Activated naive CD8-positive, alpha-beta T cell treated with anti-CD3 and anti-CD28 coated beads for 36 hours (primary cell): ENCODE measurements at regions not wholly inside any gene's neighbourhood (a gene's known extent, or its start where the extent isn't known, plus 50 kb on each side); places are given as distances from the start of the nearest gene placed in this dataset.

Experiments used
- DNase-seq: peaks from one replicate; pipeline ENCODE4 v3.0.0; 2021
- H3K27ac Mint-ChIP-seq: one replicate; pipeline ENCODE4 v1.8.0; 2022; ENCODE audit warnings: mild to moderate bottlenecking, moderate library complexity, mixed read lengths
- H3K27me3 Mint-ChIP-seq: one replicate; pipeline ENCODE4 v1.8.0; 2022; ENCODE audit warnings: mild to moderate bottlenecking, mixed read lengths
- H3K36me3 Mint-ChIP-seq: one replicate; pipeline ENCODE4 v1.8.0; 2021; ENCODE audit warnings: mild to moderate bottlenecking, mixed read lengths
- H3K4me1 Mint-ChIP-seq: one replicate; pipeline ENCODE4 v1.8.0; 2021; ENCODE audit warnings: mixed read lengths
- H3K4me3 Mint-ChIP-seq: one replicate; pipeline ENCODE4 v1.8.0; 2022; ENCODE audit warnings: mild to moderate bottlenecking, moderate library complexity, mixed read lengths
- H3K9me3 Mint-ChIP-seq: one replicate; pipeline ENCODE4 v1.8.0; 2022; ENCODE audit warnings: mixed read lengths

DNA sequence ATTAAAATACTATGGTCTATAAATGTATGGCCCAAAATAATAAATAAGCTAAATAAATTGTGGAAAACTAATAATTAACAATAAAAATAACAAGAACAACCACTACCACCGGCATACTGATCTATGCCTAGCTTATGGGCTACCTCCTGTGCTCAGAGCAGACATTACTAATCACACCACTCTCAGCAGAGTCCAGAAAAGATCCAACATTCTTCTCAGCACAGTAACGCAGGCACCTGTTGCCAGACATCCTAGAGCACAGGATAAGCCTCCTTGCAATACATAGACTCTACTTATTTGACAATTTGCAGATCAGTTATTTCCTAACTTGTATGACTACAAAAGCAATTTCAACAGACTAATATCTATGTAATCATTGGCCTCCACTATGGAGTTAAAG lies 137.1 kb upstream of the NEBL start:
- no peak for DNase-seq
- Mint-ChIP-seq H3K36me3 (no peaks in the 10 kb centered on the region), H3K27ac (no peak overlapping the region), H3K4me1 (no peaks in the 10 kb centered on the region), H3K27me3 (peaks cover 4% of the 10 kb centered on the region), H3K9me3 (peaks cover 2% of the 10 kb centered on the region), H3K4me3 (no peak overlapping the region)

DNA sequence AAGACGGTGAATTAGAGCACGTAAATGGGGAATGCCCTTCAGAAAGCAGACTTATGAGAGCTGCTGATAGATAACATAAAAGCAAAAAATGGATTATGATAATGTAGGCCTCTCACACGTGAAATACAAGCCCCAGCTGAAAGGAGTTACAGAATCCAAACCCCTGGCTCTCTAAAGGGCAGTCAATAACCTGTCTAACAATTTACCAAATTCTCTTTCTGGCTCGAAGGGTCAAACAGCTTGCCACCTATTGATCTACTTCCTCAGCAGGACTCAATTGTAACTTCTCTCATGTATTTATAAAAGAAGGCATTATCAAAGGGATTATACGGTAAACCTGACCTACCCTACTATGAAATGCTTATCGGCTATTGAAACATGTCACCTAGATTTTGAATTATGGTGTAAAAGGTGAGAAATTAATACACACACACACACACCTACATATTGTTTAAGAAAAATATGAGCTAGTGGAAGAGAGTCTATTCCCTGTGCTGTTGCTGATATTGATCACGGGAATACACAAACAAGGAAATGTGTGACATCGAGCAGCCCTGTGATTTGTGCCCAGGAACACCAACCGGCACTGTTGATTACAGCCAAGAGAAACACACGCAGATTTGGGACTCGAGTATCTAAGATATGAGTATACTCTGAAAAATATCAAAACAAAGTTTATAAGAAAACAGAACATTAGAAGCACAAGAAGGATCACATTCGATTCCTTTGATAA lies 135.6 kb upstream of the NEBL start:
- Mint-ChIP-seq H3K27me3 (peaks cover 4% of the 10 kb centered on the region), H3K27ac (no peak overlapping the region), H3K4me1 (no peaks in the 10 kb centered on the region), H3K4me3 (no peak overlapping the region), H3K36me3 (no peaks in the 10 kb centered on the region), H3K9me3 (no peaks in the 10 kb centered on the region)
- DNase-seq, result no peak

DNA sequence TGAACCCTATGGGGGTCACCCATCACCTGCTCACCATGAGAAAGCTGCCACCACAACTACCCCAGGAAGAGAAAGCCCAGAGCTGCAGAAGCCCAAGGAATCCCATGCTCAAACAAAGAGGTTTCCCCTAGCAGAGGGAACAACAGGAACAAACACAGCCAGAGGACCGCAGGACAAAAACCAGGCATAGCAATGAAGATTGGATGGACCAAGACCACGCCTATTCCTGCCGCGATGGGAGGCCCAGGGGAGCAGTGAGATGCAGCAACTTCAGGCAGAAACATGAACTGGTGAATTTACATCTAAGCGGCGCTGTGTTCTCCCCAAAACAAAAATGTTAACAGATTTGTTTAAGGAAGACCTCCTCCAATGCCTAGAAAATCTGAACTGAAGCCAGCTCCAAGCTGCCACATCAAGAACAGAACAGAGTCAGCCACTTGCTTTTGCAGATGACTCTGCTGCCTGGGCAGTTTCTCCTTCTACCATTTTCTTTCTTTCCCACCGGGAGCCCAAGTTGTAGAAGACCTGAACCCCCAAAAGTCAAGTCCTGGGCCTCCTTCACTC lies 134.2 kb upstream of the NEBL start:
- DNase-seq, result no peak
- no peaks in the 10 kb centered on the region for H3K4me1 Mint-ChIP-seq
- peaks cover 4% of the 10 kb centered on the region for H3K27me3 Mint-ChIP-seq
- no peaks in the 10 kb centered on the region for H3K36me3 Mint-ChIP-seq
- H3K9me3 Mint-ChIP-seq, result no peaks in the 10 kb centered on the region
- no peak overlapping the region for H3K4me3 Mint-ChIP-seq
- no peak overlapping the region for H3K27ac Mint-ChIP-seq

DNA sequence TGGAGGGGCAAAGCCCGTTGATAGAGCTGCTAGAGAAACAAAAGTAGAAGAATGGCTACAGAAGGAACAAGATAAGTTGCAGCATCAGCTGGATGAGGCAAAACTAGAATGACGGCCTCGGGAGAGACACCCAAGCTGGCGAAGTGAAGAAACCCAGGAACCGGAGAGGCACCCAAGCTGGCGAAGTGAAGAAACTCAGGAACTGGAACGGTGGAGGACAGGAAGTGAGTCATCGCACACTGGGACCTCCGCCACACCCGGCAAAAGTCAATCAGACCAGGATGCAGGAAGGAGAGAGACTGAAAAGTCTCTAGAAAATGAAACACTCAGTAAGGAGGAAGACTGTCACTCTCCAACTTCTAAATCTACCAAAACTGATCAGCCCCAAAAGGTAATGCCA lies 133.0 kb upstream of the NEBL start:
- H3K27ac Mint-ChIP-seq, result no peak overlapping the region
- H3K4me3 Mint-ChIP-seq, result no peak overlapping the region
- peaks cover 4% of the 10 kb centered on the region for H3K27me3 Mint-ChIP-seq
- H3K36me3 Mint-ChIP-seq, result no peaks in the 10 kb centered on the region
- DNase-seq, result no peak
- no peaks in the 10 kb centered on the region for H3K9me3 Mint-ChIP-seq
- no peaks in the 10 kb centered on the region for H3K4me1 Mint-ChIP-seq

DNA sequence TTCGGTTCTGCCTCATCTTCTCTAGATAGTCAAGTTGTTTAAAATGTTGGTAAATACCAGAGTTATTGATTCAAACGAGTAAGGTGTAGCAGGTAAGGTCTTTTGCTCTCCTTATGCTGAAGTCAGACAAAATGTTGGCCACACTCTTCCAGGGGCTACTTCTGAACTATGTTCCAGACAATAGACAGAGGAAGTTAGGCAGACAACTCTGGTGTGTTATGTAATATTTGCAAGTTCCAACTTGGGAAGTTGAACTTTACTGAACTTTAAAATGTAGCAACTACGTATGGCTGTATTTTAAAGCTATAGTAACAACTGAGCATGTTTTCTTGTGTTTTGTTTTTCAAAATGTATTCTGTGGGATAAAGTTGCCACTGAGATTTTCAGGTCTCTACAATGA lies 125.7 kb upstream of the NEBL start:
- no peak for DNase-seq
- Mint-ChIP-seq H3K36me3 (no peaks in the 10 kb centered on the region), H3K4me1 (no peaks in the 10 kb centered on the region), H3K27ac (no peak overlapping the region), H3K9me3 (peaks cover 3% of the 10 kb centered on the region), H3K4me3 (no peak overlapping the region), H3K27me3 (no peaks in the 10 kb centered on the region)

DNA sequence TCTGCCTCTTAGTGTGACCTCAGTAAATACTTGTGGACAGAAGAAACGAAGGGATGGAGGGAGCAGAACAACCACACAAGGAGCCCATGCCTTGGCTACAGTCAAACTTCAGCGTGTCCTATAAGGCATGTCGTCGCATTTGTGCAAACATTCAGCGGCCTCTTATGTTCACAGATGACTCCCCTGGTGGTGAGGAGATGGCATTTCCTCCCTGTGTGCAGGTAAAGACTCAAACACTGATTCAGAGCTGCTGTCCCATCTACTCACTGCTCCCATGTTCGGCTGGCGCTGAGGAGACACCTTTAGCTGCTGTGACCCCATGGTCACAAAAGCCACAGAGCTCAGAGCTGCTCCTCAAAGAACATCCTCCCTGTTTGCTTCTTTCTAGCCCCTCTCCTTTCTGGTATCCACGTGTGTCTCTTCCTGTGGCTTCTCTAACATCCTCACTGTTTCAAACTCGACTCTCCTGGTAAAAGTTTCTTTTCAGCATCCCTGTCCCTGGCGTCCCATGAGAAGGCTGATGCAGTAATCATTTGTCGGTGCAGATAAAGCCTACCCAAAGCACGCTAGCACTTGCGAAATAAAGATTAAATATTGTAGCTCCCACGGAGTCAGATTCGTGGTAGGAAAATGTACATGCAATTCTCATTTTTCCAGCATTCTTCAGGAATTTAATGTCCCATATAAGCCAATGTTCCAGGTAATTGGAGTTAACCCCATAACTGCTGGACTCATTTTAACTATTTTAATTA lies 124.9 kb upstream of the NEBL start:
- no peak overlapping the region for H3K4me3 Mint-ChIP-seq
- H3K27ac Mint-ChIP-seq, result no peak overlapping the region
- H3K27me3 Mint-ChIP-seq, result no peaks in the 10 kb centered on the region
- peaks cover 3% of the 10 kb centered on the region for H3K9me3 Mint-ChIP-seq
- no peaks in the 10 kb centered on the region for H3K4me1 Mint-ChIP-seq
- DNase-seq, result no peak
- H3K36me3 Mint-ChIP-seq, result no peaks in the 10 kb centered on the region

DNA sequence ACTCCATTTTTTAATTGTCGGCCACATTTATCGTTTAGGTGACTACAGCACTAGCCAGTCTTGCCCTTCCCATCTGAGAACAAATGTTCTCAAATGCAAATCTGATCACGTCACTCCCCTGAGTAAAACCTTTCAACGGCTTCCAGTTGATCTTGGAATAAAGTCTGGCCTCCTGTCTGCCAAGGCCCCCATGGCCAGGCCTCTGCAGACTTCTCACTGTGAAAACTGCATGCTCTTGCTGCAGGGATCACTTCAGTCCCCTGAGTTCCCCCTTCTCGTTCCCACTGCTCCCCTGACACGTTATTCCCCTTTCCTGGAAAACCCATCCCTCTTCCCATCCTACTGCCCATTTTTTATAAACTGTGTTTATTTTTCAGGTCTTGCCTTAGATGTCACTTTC lies 124.1 kb upstream of the NEBL start:
- Mint-ChIP-seq H3K9me3 (peaks cover 3% of the 10 kb centered on the region), H3K27ac (no peak overlapping the region), H3K36me3 (no peaks in the 10 kb centered on the region), H3K27me3 (no peaks in the 10 kb centered on the region), H3K4me1 (no peaks in the 10 kb centered on the region), H3K4me3 (no peak overlapping the region)
- DNase-seq, result no peak

DNA sequence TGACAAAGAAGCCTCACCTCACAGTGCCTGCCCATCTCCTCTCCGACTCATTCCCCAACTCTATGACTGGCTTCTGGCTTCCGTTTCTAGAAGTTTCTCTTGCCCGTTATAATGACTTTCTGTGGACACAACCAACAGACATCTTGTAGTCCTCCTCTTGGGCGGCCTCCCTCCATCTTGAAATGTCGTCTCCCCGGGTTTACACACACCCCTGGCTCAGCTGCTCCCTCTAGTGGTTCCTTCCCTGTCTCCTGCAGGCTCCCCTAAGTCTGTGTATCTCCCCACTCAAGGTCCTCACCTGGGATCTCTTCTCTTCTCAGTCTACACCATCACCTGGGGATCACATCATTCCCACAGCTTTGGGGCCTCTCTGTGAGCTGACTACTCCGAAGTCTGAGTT lies 123.4 kb upstream of the NEBL start:
- peak; percentile 11 for DNase-seq
- Mint-ChIP-seq H3K4me1 (no peaks in the 10 kb centered on the region), H3K27ac (no peak overlapping the region), H3K36me3 (no peaks in the 10 kb centered on the region), H3K9me3 (peaks cover 3% of the 10 kb centered on the region), H3K4me3 (no peak overlapping the region), H3K27me3 (no peaks in the 10 kb centered on the region)

DNA sequence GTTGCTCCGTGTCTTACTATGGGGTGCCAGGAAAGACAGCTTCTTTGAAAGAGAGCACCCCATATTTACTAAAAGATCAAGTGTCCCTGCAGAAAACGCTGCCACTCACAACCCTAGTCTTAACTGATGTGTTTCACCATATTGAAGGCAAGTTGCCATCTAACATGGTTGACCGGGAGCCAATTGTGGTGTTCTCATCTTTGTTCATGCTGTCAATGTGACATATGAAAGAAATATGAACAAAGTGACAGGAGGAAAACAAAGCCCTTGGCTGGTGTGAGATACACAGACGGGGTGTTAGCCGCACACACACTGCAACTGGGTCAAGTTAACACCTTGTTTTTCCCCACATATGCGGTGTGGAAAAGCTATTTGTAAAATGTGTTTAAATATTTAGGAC lies 122.3 kb upstream of the NEBL start:
- no peak for DNase-seq
- H3K4me1 Mint-ChIP-seq, result no peaks in the 10 kb centered on the region
- H3K9me3 Mint-ChIP-seq, result peaks cover 3% of the 10 kb centered on the region
- H3K36me3 Mint-ChIP-seq, result no peaks in the 10 kb centered on the region
- no peaks in the 10 kb centered on the region for H3K27me3 Mint-ChIP-seq
- H3K4me3 Mint-ChIP-seq, result no peak overlapping the region
- H3K27ac Mint-ChIP-seq, result no peak overlapping the region

DNA sequence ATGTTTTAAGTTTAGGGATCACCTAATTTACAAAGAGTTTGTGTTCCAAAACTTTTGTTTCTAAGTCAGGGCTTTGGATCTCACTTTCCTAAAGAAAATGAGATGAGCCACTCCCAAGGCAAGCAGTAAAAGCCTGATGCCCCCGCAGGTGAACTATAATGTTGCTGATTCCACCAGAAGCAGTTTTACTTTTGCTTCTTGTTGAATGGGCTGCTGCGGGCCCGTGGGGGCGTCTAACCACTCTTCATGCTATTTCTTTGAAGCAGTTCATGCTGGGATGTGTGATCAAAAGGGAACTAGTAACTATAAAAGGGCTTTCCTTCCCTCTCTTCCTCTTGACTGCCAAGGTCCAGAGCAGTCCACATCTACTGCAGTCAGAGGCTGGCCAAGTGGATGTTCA lies 118.7 kb upstream of the NEBL start:
- H3K36me3 Mint-ChIP-seq, result no peaks in the 10 kb centered on the region
- H3K4me3 Mint-ChIP-seq, result no peak overlapping the region
- H3K4me1 Mint-ChIP-seq, result no peaks in the 10 kb centered on the region
- no peak overlapping the region for H3K27ac Mint-ChIP-seq
- no peak for DNase-seq
- peaks cover 3% of the 10 kb centered on the region for H3K9me3 Mint-ChIP-seq
- no peaks in the 10 kb centered on the region for H3K27me3 Mint-ChIP-seq

DNA sequence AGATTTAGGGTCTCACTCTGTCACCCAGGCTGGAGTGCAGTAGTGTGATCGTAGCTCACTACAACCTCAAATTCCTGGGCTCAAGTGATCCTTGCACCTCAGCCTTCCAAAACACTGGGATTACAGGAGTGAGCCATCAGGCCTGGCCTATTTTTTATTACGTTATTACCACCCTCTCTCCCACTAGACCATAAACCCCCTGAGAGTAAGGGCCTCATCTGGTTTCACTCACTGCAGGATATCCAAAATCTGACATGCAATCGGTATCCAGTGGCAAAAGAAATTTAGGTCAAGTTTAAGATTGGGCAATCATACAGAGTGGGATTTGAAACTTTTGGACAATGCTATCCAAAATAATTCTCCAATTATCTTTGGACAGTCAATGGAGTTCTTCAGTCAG lies 117.0 kb upstream of the NEBL start:
- H3K4me1 Mint-ChIP-seq, result no peaks in the 10 kb centered on the region

DNA sequence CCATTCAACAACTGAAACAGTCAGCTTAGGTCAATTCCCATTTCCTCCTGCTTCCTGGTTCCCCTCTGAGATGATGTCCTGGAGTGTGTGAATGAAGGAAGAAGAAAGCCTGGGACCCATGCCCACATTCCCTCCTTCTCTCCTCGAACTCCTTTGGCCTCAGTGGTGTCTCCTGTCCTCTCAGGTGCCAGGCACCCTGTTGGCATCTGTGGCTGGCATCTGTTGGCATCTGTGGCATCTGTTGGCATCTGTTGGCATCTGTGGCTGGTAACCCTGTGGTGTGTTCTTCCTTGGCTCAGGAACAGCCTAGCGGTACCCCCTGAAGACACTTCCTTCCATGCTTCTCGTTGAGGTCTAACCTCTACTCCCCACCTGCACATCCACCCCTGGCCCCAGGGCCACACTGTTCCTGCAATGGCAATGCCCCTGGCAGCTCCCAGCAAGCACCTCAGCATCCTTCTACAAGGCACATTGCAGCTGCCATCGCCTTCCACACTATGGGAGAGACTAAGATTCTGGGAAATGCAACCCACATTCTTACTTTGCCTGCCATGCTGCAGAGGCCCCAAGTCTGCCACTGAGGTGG lies 114.4 kb upstream of the NEBL start:
- H3K4me3 Mint-ChIP-seq, result no peak overlapping the region
- H3K9me3 Mint-ChIP-seq, result no peaks in the 10 kb centered on the region
- no peak overlapping the region for H3K27ac Mint-ChIP-seq
- no peaks in the 10 kb centered on the region for H3K36me3 Mint-ChIP-seq
- H3K4me1 Mint-ChIP-seq, result no peaks in the 10 kb centered on the region
- no peak for DNase-seq
- H3K27me3 Mint-ChIP-seq, result no peaks in the 10 kb centered on the region

More for the DNA sequence above, 117.0 kb upstream of the NEBL start:
- H3K36me3 Mint-ChIP-seq, result no peaks in the 10 kb centered on the region
- no peaks in the 10 kb centered on the region for H3K27me3 Mint-ChIP-seq
- no peaks in the 10 kb centered on the region for H3K9me3 Mint-ChIP-seq
- H3K27ac Mint-ChIP-seq, result no peak overlapping the region
- H3K4me3 Mint-ChIP-seq, result no peak overlapping the region
- DNase-seq, result no peak

DNA sequence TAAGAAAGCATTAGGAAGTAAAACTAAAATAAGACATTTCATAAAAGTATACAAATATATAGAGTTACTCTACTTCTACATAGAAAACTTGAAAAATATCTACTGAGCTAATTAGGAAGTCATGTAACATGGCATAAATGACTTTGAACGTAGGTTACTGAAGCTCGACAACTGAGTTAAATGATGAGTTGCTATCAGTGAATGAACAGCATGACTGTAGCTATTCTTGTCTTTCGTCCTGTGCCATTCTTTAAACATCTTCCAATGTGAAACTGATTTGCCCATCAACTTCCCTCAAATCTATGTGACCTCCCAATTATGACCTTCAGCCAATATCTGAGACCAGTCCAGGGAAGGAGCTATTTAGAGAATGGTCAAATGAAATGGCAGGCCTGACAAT lies 113.5 kb upstream of the NEBL start:
- H3K36me3 Mint-ChIP-seq, result no peaks in the 10 kb centered on the region
- no peak overlapping the region for H3K4me3 Mint-ChIP-seq
- H3K9me3 Mint-ChIP-seq, result no peaks in the 10 kb centered on the region
- H3K27me3 Mint-ChIP-seq, result no peaks in the 10 kb centered on the region
- H3K4me1 Mint-ChIP-seq, result no peaks in the 10 kb centered on the region
- DNase-seq, result no peak
- H3K27ac Mint-ChIP-seq, result no peak overlapping the region

DNA sequence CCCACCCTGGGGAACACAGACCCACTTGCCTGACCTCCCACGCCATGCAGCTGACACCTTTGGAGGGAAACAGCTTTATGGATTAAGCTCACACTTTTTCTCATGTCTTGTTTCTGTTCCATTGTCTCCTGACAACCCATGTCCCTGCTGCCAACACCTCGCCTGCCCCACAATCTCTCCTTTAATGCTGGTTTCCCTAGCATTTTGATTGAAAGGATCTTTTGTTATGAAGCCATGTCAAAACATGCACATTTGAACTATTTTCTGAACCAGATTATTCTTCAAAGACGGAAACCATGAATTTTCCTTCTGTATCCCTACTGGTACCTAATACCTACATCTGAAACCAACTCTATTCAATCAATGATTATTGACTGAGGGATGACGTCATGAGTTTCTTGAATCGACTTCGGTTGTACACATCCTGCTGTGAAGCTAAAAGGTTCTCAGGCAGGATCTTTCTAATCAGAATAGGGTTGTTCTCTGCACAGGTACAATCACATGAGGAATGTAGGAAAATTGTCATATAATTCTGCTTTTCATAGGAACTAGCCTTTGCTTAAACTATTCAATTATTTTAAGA lies 106.2 kb upstream of the NEBL start:
- H3K4me3 Mint-ChIP-seq, result no peak overlapping the region
- H3K27me3 Mint-ChIP-seq, result no peaks in the 10 kb centered on the region
- H3K27ac Mint-ChIP-seq, result no peak overlapping the region
- H3K9me3 Mint-ChIP-seq, result no peaks in the 10 kb centered on the region
- H3K36me3 Mint-ChIP-seq, result no peaks in the 10 kb centered on the region
- DNase-seq, result no peak
- peaks cover 2% of the 10 kb centered on the region for H3K4me1 Mint-ChIP-seq

DNA sequence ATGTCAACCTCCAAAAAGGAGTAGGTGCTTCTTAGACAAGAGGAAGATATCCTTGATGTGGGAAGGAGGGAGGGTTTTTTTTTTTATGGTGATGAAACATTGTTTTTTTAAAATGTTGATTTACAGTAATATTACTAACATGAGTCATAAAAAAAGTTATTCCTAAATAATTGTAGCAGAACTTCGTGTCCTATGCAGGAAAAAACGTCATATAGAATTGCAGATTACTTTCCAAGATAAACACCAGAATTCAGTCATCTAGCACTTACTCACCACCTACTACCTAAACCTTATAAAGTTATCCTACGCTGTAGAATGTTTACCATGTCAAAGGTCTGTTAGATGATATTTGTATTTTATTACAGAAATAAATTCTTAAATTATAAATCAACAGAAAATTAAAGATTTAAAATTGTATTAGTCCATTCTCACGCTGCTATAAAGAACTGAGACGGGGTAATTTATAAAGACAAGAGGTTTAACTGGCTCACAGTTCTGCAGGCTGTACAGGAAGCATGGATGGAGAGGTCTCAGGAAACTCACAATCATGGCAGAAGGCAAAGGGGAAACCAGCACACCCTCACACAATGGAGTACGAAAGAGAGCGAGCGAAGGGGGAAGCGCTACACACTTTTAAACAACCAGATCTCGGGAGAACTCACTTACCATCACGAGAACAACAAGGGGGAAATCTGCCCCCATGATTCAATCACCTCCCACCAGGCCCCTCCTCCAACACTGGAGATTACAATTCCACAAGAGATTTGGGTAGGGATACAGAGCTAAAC lies 105.2 kb upstream of the NEBL start:
- Mint-ChIP-seq H3K27me3 (no peaks in the 10 kb centered on the region), H3K4me3 (no peak overlapping the region), H3K27ac (no peak overlapping the region), H3K36me3 (no peaks in the 10 kb centered on the region), H3K9me3 (no peaks in the 10 kb centered on the region), H3K4me1 (peaks cover 2% of the 10 kb centered on the region)
- DNase-seq, result no peak
